Cardiac fibroblast (primary cell): ENCODE measurements at regions not wholly inside any gene's neighbourhood (a gene's known extent, or its start where the extent isn't known, plus 50 kb on each side); places are given as distances from the start of the nearest gene placed in this dataset.
"Not testable (repeated sequence)": the region's sequence is repeated elsewhere in the genome, so short reads cannot be mapped to it uniquely, and the experiment has no call there.

ENCODE experiments used
- DNase-seq, 2 donors: peaks; one replicate each; pipeline versions ENCODE4 v3.0.0 to v3.0.0-alpha.2; 2010; ENCODE audit warnings: low read depth in 2 of 2
- H3K4me3 ChIP-seq, 2 donors: replicated peaks in 1 of 2; 1 replicate in 1 of 2; 2 replicates in 1 of 2; pipeline ENCODE4 v1.5.1; 2011; ENCODE audit warnings: low read depth in 2 of 2, low read length in 2 of 2, mild to moderate bottlenecking in 2 of 2, moderate library complexity in 1 of 2
- TF ChIP-seq, protein P1 (sequence below): IDR thresholded peaks from one replicate; pipeline ENCODE4 v1.5.1; 2011; ENCODE audit warnings: low read depth, mild to moderate bottlenecking, low read length, inconsistent platforms

DNA sequence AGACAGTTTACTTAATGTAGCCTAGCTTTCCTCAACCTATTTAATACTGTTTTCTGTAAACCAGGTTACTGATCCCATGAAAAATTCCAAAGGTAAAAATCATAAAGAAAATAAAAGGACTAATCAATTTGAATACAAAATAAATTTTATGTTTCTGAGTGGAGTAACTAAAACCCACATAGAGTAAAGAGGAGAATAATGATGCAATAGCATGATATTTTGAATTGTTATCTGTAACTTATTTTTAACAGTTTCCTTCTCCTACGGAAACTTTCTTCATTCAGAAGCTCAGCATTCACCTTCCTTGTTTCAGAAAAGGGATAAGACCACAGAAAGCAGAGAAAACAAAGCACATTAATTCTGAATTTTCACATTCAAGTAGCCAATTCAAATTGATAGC is 320.6 kb upstream of the NUDT12 start:
- no peak for DNase-seq
- H3K4me3 ChIP-seq, result no peak overlapping the region
- TF ChIP-seq, protein P1, sequence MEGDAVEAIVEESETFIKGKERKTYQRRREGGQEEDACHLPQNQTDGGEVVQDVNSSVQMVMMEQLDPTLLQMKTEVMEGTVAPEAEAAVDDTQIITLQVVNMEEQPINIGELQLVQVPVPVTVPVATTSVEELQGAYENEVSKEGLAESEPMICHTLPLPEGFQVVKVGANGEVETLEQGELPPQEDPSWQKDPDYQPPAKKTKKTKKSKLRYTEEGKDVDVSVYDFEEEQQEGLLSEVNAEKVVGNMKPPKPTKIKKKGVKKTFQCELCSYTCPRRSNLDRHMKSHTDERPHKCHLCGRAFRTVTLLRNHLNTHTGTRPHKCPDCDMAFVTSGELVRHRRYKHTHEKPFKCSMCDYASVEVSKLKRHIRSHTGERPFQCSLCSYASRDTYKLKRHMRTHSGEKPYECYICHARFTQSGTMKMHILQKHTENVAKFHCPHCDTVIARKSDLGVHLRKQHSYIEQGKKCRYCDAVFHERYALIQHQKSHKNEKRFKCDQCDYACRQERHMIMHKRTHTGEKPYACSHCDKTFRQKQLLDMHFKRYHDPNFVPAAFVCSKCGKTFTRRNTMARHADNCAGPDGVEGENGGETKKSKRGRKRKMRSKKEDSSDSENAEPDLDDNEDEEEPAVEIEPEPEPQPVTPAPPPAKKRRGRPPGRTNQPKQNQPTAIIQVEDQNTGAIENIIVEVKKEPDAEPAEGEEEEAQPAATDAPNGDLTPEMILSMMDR, result no peak

GRCh38 chr5:103881560-103881959 is 319.0 kb upstream of the NUDT12 start:
- TF ChIP-seq, protein P1, result no peak
- no peak for DNase-seq
- no peak overlapping the region for H3K4me3 ChIP-seq

DNA sequence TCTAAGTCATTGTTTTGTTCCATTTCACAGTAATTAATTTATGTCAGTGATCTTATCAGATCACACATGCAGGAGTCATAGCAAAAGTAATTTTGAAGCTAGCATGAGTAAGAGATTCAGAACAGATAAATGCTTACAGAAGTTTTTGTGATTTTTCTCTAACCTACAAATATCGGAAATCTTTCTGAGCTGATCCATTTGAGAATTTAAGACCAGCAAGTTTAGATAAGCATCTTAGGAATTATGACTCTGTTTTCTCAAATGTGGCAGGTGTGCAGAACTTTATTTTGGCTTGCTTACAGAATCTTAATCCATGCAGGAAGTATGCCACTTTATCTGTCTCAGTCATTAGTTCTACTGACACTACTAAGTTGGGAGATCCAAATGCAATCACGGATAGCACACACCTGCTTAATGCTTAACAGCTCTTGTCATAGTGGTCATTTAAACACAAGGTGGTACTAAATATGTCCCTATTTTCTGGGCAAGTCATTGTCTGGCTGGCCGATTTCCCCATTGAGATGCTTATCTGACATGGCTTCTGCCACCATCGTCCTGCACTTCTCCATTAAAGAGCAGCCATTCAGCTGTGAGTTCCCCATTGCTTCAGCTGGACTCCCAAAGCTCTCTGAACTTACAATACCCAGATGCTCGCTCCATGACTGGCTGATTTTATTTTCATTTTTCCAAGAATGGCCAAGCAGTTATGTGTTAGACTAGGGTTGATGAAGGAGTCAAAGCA is 305.4 kb upstream of the NUDT12 start:
- DNase-seq, result no peak
- TF ChIP-seq, protein P1, result no peak
- H3K4me3 ChIP-seq, result no peak overlapping the region

GRCh38 chr5:103866169-103866568 is 303.6 kb upstream of the NUDT12 start:
- DNase-seq, result peak in 1 of 2 donors; percentile 9
- H3K4me3 ChIP-seq, result no peak overlapping the region
- TF ChIP-seq, protein P1, result no peak

DNA sequence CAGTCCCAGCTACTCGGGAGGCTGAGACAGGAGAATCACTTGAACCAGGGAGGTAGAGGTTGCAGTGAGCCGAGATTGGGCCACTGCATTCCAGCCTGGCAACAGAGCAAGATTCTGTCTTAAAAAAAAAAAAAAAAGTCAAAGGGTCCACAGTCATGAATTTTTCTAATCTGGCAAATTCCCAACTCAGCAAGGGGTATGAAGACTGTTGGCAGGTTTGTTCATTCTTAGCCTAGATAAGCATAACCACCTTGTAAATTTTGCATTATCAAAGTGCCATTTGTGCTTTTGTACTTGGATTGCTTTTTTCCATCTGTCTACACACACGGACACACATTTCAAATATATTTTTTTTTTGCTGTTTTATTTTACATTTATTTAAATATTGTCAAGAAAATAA is 299.8 kb upstream of the NUDT12 start:
- DNase-seq, result no peak
- H3K4me3 ChIP-seq, result no peak overlapping the region
- TF ChIP-seq, protein P1, result no peak

DNA sequence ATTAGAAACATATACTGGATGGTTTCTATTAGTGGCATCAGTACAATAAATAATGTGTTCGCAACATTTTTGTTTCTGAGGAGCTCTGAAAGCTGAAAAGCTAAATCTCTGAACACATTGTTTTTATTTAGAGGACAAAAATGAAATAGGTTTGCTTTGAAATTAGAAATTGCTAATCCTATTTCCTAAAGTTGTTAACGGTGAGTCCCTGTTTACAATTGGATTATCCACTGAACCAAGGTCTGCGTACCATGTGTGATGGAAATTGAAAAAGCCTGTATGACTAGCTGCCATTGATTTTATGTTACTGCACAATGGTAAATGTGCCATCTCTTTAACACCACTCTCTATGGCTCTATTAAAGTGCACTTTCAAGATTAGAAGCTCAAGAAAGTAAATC is 297.7 kb upstream of the NUDT12 start:
- TF ChIP-seq, protein P1, result no peak
- no peak overlapping the region for H3K4me3 ChIP-seq
- DNase-seq, result no peak

DNA sequence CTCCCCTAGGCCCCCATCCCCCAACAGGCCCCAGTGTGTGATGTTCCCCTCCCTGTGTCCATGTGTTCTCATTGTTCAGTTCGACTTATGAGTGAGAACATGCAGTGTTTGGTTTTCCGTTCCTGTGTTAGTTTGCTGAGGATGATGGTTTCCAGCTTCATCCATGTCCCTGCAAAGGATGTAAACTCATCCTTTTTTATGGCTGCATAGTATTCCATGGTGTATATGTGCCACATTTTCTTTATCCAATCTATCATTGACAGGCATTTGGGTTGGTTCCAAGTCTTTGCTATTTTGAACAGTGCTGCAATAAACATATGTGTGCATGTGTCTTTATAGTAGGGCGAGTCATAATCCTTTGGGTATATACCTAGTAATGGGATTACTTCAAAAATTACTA is 295.8 kb upstream of the NUDT12 start:
- H3K4me3 ChIP-seq, DNase-seq: not testable (repeated sequence)
